ENCODE measurements at regions not wholly inside any gene's neighbourhood (a gene's known extent, or its start where the extent isn't known, plus 50 kb on each side); places are given as distances from the start of the nearest gene placed in this dataset.
"Not testable (repeated sequence)": the region's sequence is repeated elsewhere in the genome, so short reads cannot be mapped to it uniquely, and the experiment has no call there.

DNA sequence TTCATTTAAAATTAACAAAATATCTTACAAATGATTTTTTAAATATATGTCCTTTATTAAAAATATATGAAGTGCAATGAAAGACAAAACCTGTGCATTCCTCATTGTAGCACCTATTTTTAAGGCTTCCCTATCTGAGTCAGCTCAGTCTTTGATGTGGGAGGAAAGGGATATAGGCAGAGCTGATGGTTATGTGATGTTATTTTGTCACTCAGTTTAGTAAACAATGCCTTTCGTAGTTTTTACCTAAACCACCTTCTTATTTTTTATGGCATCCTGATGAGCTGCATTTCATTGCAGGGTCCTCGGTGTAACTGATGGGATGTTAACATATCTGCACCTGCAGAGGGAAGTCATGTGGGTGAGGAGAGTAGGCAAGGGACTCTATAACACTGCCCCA lies 58.9 kb upstream of the FRMD6 start:
- DNase-seq (ENCODE audit: low spot score): no peak

DNA sequence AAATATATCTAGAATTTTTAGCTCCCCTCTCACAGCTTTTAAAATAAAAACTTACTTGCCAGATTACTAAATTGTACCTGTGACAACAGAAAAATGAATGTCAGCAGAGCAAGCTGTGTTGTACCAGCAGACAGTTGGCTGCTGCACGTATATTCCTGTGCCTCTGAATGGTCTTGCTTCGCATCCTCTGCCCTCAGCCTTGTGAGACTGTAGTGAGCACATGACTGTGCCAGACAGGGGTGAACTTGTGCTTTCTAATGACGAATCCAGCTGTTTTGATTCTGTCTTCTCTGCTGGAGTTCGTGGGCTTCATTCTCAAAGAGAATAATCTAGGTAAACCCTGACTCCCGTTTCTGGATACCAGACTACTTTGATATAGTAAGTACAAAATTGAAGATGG lies 58.3 kb upstream of the FRMD6 start:
- DNase-seq (ENCODE audit: low spot score): no peak

DNA sequence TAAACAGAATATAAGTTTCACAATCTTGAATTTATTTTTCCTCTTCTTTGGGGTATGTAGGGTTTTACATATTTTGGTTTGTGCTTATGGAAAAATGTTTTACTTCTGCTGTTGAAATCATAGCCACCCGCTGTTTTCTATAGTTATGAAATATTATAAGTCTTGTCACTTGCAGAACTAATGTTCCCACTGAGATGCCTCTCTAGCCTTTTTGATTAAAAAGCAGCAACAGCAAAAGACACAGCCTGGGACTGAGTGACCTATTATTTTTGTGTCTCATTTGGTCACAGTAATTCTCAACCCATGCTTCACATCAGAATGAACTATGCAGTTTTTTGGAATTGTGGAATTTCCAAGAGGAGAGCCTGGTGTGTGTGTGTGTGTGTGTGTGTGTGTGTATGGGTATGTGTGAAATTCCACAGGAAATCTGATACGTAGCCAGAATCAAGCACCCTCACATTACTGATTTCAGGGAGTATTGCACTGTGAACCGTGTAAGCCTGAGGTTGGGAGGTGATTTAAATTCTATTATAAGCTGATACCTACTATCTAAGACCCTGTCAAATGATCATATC lies 55.7 kb upstream of the FRMD6 start:
- no peak for DNase-seq (ENCODE audit: low spot score)

DNA sequence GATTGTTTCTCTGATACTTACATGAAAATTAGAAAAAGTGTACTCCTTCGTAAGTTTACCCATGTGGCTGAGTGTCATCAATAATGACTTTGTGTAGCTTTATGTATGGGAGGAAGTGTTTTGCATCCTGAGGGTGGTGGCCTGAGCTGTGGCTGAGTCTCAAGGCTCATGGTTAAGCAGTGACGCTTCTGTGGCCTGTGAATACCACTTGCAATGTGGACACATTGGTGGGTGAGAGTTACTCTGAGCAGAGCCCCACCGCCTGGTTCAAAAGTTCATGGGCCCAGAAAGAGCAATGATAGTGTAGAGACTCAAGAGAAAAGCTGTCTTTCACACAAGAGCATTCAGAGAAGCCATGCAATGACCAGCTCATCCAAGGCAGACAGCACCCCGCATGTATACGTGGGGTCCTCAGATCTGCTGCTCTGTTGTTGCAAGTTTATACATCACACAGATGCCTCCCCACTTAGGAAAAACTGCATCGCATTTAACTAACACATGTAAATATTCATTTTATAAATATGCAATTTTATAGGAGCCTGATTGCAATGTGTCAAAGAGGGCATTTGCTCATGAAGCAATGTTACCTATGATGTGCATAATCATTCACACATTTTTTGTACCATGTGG lies 55.1 kb upstream of the FRMD6 start:
- DNase-seq (ENCODE audit: low spot score): no peak

DNA sequence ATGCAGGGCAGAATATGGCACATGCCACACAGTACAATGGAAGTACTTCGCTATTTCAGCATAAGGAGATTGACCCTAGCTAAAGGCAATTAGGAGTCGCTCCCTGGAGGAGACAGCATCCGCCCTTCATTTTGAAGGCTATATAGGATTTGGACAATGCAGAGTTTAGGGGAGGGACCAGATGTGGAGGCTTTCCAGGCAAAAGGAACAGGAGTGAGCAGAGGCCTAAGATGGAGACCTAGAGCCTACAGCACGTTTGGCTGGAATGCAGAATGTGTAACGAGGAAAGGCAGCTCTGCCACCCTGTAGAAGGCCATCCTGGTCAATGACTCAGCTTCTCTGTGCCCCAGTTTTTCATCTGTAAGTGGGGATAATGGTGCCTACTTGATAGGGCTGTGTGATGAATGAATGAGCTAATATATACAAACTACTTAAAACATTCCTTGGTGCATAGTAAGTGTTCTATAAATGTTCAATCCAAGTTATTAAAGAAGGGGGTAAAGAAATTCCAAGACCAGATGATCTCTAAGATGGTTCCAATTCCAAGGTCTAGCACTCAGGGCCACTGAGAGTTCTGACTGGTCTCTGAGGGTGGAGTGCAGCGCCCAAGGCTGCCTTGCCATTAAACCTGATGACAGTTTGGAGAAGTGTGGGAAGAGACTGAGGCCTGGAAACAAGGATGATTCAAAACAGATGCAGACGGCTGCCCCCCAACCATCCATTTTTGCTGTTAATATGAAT lies 54.3 kb upstream of the FRMD6 start:
- no peak for DNase-seq (ENCODE audit: low spot score)

DNA sequence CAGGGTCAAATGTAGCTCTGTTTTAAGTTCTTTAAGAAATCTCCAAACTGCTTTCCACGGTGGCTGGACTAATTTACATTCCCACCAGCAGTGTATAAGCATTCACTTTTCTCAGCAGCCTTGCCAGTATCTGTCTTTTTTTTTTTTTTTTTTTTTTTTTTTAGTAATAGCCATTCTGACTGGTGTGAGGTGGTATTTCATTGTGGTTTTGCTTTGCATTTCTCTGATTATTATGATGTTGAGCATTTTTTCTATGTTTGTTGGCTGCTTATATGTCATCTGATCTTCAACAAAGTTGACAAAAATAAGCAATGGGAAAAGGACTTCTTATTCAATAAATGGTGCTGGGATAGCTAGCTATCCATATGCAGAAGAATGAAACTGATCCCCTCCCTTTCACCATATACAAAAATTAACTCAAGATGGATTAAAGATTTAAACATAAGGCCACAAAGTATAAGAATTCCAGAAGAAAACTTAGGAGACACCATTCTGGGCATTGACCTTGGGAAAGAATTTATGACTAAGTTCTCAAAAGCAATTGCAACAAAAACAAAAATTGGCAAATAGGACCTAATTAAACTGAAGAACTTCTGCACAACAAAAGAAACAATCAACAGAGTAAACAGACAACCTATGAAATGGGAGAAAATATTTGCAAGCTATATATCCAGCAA lies 52.6 kb upstream of the FRMD6 start:
- not testable (repeated sequence) for DNase-seq (ENCODE audit: low spot score)

DNA sequence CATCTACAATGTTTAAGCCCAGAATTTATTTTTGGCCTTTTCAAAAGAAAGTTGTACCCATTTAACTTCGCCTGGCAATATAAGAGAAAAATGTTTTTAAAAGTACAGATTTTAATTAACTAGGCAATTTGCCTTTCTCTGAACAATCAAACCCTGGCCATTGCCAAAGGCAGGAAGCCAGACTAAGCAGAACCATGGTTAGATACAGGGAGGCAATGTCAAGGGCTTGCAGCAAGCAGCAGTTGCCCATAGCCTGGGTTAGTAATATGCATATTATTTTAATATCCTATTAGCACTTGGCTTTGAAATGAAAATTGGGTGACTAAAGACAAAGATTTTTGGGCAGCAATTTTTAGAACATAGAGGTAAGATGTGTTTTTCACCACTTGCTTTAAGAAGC lies 51.1 kb upstream of the FRMD6 start:
- no peak for DNase-seq (ENCODE audit: low spot score)

Data from LoVo (cell line).